ENCODE measurements at regions not wholly inside any gene's neighbourhood (a gene's known extent, or its start where the extent isn't known, plus 50 kb on each side); places are given as distances from the start of the nearest gene placed in this dataset.

DNA sequence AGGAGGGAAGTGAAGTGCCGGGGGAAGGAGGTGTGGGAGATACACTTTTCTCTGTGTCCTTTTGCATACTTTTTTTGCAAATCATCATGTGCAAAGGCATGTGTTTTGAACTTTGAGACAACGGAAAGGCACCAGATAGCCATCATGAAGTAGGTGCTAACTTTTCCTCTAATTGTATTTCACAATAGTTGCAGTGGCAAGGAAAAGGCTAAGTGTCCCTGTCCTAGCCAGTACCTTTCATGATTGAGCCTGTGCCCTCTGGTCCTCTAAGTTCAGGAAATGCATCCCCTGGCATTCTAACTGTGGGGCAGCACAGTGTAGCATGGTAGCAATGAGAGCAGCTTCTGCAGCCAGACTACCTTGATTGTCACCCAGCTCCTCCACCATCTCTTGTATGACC lies 186.2 kb downstream of the ADSS2 start:
- Histone ChIP-seq H4K20me1 (ENCODE audit: low read length) (no peaks in the 10 kb centered on the region), H3K9me3 (ENCODE audit: low read length) (no peaks in the 10 kb centered on the region), H3K9me2 (replicated peaks; ENCODE audit: low read length) (no peaks in the 10 kb centered on the region), H3K27me3 (ENCODE audit: low read length) (no peaks in the 10 kb centered on the region), H3F3A (ENCODE audit: low read length, unreplicated experiment) (no peaks in the 10 kb centered on the region), H3K9ac (ENCODE audit: low read length) (no peak overlapping the region), H3K4me1 (ENCODE audit: insufficient read depth, low read length) (peaks cover 8% of the 10 kb centered on the region; the same call in 1 of the 2 replicates), H2AFZ (ENCODE audit: low read length) (no peak overlapping the region), H3K4me2 (ENCODE audit: low read length) (no peak overlapping the region), H3K36me3 (ENCODE audit: low read depth, low read length) (no peaks in the 10 kb centered on the region), H3K27ac (ENCODE audit: low read length) (no peak overlapping the region), H3K79me2 (ENCODE audit: low read length) (no peaks in the 10 kb centered on the region), H3K4me3 (ENCODE audit: low read length) (no peak overlapping the region)
- ATAC-seq: no peak
- ChIA-PET POLR2A (ENCODE audit: unreplicated experiment) (no interaction called here), CTCF (no interaction called here)
- no TSS peak for BruUV-seq (replicated peaks)
- no peak for DNase-seq
- TF ChIP-seq EZH2 (IDR thresholded peaks at IDR 0.05; ENCODE audit: low read length, unreplicated experiment): no peak
- intact Hi-C loops (cut with micrococcal nuclease): no loop called here

DNA sequence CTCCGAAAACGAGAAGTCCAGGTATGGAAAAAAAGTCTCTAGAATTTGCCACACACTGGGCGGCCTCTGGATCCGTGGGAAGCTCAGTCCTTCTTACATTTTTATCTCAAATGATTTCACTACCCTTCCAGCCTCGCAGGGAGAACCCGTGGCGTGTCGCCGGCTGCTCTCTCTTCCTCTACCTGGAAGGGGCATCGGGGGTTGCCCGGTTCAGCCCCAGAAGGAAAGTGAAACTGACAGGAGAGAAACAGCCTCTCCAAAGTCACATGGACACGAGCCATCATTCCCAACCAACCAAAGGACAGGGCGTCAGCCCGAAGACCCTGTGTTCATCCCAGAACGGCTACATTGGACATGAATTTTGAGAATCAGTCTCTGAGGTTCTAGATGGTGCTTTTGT lies 182.5 kb downstream of the ADSS2 start:
- no peak overlapping the region for H3K4me3 ChIP-seq (ENCODE audit: low read length)
- intact Hi-C loops (cut with micrococcal nuclease): no loop called here
- H4K20me1 ChIP-seq (ENCODE audit: low read length): no peaks in the 10 kb centered on the region
- no TSS peak for BruUV-seq (replicated peaks)
- H3K9me2 ChIP-seq (replicated peaks; ENCODE audit: low read length): no peaks in the 10 kb centered on the region
- H3K4me1 ChIP-seq (ENCODE audit: insufficient read depth, low read length): peaks cover 25% of the 10 kb centered on the region
- no peak overlapping the region for H3K9ac ChIP-seq (ENCODE audit: low read length)
- no peak for DNase-seq
- H3K9me3 ChIP-seq (ENCODE audit: low read length): no peaks in the 10 kb centered on the region
- peaks cover 3% of the 10 kb centered on the region for H3F3A ChIP-seq (ENCODE audit: low read length, unreplicated experiment)
- TF ChIP-seq EZH2 (IDR thresholded peaks at IDR 0.05; ENCODE audit: low read length, unreplicated experiment) (no peak), EZH2phosphoT487 (IDR thresholded peaks at IDR 0.05; ENCODE audit: borderline replicate concordance, low read length) (no peak)
- TF ChIP-seq, protein P1, sequence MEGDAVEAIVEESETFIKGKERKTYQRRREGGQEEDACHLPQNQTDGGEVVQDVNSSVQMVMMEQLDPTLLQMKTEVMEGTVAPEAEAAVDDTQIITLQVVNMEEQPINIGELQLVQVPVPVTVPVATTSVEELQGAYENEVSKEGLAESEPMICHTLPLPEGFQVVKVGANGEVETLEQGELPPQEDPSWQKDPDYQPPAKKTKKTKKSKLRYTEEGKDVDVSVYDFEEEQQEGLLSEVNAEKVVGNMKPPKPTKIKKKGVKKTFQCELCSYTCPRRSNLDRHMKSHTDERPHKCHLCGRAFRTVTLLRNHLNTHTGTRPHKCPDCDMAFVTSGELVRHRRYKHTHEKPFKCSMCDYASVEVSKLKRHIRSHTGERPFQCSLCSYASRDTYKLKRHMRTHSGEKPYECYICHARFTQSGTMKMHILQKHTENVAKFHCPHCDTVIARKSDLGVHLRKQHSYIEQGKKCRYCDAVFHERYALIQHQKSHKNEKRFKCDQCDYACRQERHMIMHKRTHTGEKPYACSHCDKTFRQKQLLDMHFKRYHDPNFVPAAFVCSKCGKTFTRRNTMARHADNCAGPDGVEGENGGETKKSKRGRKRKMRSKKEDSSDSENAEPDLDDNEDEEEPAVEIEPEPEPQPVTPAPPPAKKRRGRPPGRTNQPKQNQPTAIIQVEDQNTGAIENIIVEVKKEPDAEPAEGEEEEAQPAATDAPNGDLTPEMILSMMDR (conservative IDR thresholded peaks at IDR 0.05; ENCODE audit: low read depth, low read length): no peak
- H3K79me2 ChIP-seq (ENCODE audit: low read length): no peaks in the 10 kb centered on the region
- no peaks in the 10 kb centered on the region for H3K27me3 ChIP-seq (ENCODE audit: low read length)
- no peaks in the 10 kb centered on the region for H3K36me3 ChIP-seq (ENCODE audit: low read depth, low read length)
- peak overlapping the region; percentile 36; the same call in 1 of the 2 replicates for H2AFZ ChIP-seq (ENCODE audit: low read length)
- H3K4me2 ChIP-seq (ENCODE audit: low read length): 0 out of 2 replicates have a peak overlapping the region, but pooled peaks have one; percentile 12
- ChIA-PET POLR2A (ENCODE audit: unreplicated experiment) (interaction anchor here (0.7 kb wide), 1 partner anchor 175 kb away, joined by 10 read pairs; no protein-coding TSS in a partner anchor), CTCF (no interaction called here)
- no peak for ATAC-seq
- H3K27ac ChIP-seq (ENCODE audit: low read length): no peak overlapping the region

DNA sequence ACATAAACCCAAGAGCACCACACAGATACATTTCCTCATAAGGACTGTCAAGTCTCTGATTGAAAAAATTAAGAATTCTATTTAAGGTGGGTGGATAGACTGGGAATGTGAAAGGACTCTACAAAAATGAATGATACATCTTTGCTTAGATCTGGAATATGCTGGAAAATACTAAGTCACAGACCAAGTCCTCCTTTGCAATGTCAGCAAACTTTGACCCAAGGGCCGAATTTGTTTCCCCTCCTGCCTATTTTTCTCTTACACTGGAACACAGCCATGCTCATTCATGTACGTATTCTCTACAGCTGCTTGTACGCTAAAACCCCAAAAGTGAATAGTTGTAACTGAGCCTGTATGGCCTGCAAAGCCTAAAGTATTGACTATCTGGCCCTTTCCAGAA lies 180.7 kb downstream of the ADSS2 start:
- CTCF ChIA-PET: interaction anchor here (2.0 kb wide), 1 partner anchor 563 kb away, joined by 7 read pairs; no protein-coding TSS in a partner anchor

More for the DNA sequence above, 180.7 kb downstream of the ADSS2 start:
- Histone ChIP-seq H3K9me3 (ENCODE audit: low read length) (no peaks in the 10 kb centered on the region), H3K4me2 (ENCODE audit: low read length) (no peak overlapping the region), H3K36me3 (ENCODE audit: low read depth, low read length) (no peaks in the 10 kb centered on the region), H4K20me1 (ENCODE audit: low read length) (no peaks in the 10 kb centered on the region), H3F3A (ENCODE audit: low read length, unreplicated experiment) (peaks cover 7% of the 10 kb centered on the region), H3K79me2 (ENCODE audit: low read length) (no peaks in the 10 kb centered on the region), H3K27ac (ENCODE audit: low read length) (no peak overlapping the region), H3K4me3 (ENCODE audit: low read length) (no peak overlapping the region), H3K9ac (ENCODE audit: low read length) (no peak overlapping the region), H3K27me3 (ENCODE audit: low read length) (no peaks in the 10 kb centered on the region), H2AFZ (ENCODE audit: low read length) (no peak overlapping the region), H3K9me2 (replicated peaks; ENCODE audit: low read length) (no peaks in the 10 kb centered on the region), H3K4me1 (ENCODE audit: insufficient read depth, low read length) (peaks cover 33% of the 10 kb centered on the region)
- TF ChIP-seq, protein P1 (conservative IDR thresholded peaks at IDR 0.05; ENCODE audit: low read depth, low read length): no peak
- TF ChIP-seq EZH2phosphoT487 (IDR thresholded peaks at IDR 0.05; ENCODE audit: borderline replicate concordance, low read length): no peak
- no peak for TF ChIP-seq EZH2 (IDR thresholded peaks at IDR 0.05; ENCODE audit: low read length, unreplicated experiment)
- ATAC-seq: no peak
- intact Hi-C loops (cut with micrococcal nuclease): loop anchor here (10.0 kb wide), 1 partner anchor 256 kb away; no protein-coding TSS in a partner anchor
- no peak for DNase-seq
- BruUV-seq (replicated peaks): no TSS peak
- POLR2A ChIA-PET (ENCODE audit: unreplicated experiment): no interaction called here

All from PC-3 (cell line).